Fibroblast of skin of back (primary cell): ENCODE measurements at regions not wholly inside any gene's neighbourhood (a gene's known extent, or its start where the extent isn't known, plus 50 kb on each side); places are given as distances from the start of the nearest gene placed in this dataset.

Experiments
- DNase-seq: peaks from one replicate; pipeline ENCODE4 v3.0.0-alpha.2; 2013

- DNase-seq, result no peak
These were observed 246.6 kb upstream of the SMARCA2 start for GRCh38 chr9:1768561-1768960.

- DNase-seq, result no peak
These were observed 243.9 kb upstream of the SMARCA2 start for GRCh38 chr9:1771094-1771789.

GRCh38 chr9:1775230-1775629 lies 239.9 kb upstream of the SMARCA2 start:
- DNase-seq, result no peak

- DNase-seq, result no peak
These were observed 238.5 kb upstream of the SMARCA2 start for GRCh38 chr9:1776668-1777067.

GRCh38 chr9:1791191-1791590 lies 224.0 kb upstream of the SMARCA2 start:
- DNase-seq, result no peak

- DNase-seq, result no peak
These were observed 220.4 kb upstream of the SMARCA2 start for GRCh38 chr9:1794547-1795270.

- DNase-seq, result no peak
These were observed 210.8 kb upstream of the SMARCA2 start for GRCh38 chr9:1804128-1804865.

- no peak for DNase-seq
These were observed 185.4 kb upstream of the SMARCA2 start for GRCh38 chr9:1829719-1830118.

- no peak for DNase-seq
These were observed 182.2 kb upstream of the SMARCA2 start for GRCh38 chr9:1832960-1833359.

- DNase-seq, result peak; percentile 24
These were observed 177.6 kb upstream of the SMARCA2 start for GRCh38 chr9:1837453-1838084.

- DNase-seq, result no peak
These were observed 175.2 kb upstream of the SMARCA2 start for GRCh38 chr9:1839909-1840308.

GRCh38 chr9:1845425-1845824 lies 169.7 kb upstream of the SMARCA2 start:
- DNase-seq, result no peak

- no peak for DNase-seq
These were observed 159.4 kb upstream of the SMARCA2 start for GRCh38 chr9:1855726-1856125.

- DNase-seq, result no peak
These were observed 157.3 kb upstream of the SMARCA2 start for GRCh38 chr9:1857808-1858207.

GRCh38 chr9:1869843-1870242 lies 145.3 kb upstream of the SMARCA2 start:
- DNase-seq, result no peak

- DNase-seq, result no peak
These were observed 144.2 kb upstream of the SMARCA2 start for GRCh38 chr9:1870915-1871314.

GRCh38 chr9:1871626-1872419 lies 143.3 kb upstream of the SMARCA2 start:
- DNase-seq, result peak; percentile 44

GRCh38 chr9:1875251-1875851 lies 139.8 kb upstream of the SMARCA2 start:
- DNase-seq, result no peak

- DNase-seq, result no peak
These were observed 139.2 kb upstream of the SMARCA2 start for GRCh38 chr9:1875921-1876448.

- DNase-seq, result no peak
These were observed 138.2 kb upstream of the SMARCA2 start for GRCh38 chr9:1876891-1877496.

GRCh38 chr9:1877951-1878350 lies 137.2 kb upstream of the SMARCA2 start:
- DNase-seq, result no peak
